ENCODE measurements at regions not wholly inside any gene's neighbourhood (a gene's known extent, or its start where the extent isn't known, plus 50 kb on each side); places are given as distances from the start of the nearest gene placed in this dataset.
"Not testable (repeated sequence)": the region's sequence is repeated elsewhere in the genome, so short reads cannot be mapped to it uniquely, and the experiment has no call there.

DNA sequence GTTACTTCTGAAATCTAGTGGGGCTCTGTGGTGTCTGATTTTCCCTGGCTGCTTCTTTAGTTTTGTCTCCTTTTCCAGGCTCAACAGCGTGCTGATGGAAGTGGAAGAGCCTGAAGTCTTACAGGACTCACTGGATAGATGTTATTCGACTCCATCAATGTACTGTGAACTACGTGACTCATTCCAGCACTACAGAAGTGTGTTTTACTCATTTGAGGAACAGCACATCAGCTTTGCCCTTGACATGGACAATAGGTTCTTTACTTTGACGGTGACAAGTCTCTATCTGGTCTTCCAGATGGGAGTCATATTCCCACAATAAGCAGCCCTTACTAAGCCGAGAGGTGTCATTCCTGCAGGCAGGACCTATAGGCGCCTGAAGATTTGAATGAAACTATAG is 51.1 kb downstream of the NBPF8 start:
- H3K27me3 ChIP-seq (replicated peaks; ENCODE audit: control insufficient read depth, insufficient read depth, low read length); H3K4me3 ChIP-seq (replicated peaks; ENCODE audit: low read depth, low read length); H3K36me3 ChIP-seq (ENCODE audit: control insufficient read depth, insufficient read depth, low read length); DNase-seq (ENCODE audit: extremely low read depth, insufficient read length): not testable (repeated sequence)

DNA sequence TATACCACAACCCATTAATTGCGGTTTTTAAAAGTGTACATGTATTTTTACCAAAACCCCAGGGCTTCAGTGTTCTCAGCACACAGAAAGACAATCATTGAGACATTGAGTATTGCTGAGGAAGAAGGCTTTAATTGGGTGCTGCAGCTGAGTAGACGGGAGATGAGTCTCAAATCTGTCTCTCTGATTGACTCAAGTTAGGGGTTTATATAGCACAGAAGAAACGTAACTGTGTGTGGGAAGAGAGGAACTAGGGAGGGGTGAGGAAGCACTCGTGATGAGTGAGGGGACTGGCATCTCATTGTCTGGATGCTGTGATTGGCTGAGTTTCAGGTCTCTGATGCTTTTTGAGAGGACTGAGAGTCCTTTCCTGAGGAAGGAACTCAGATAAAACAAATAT is 62.8 kb downstream of the NBPF8 start:
- not testable (repeated sequence) for H3K27me3 ChIP-seq (replicated peaks; ENCODE audit: control insufficient read depth, insufficient read depth, low read length); DNase-seq (ENCODE audit: extremely low read depth, insufficient read length); H3K36me3 ChIP-seq (ENCODE audit: control insufficient read depth, insufficient read depth, low read length); H3K4me3 ChIP-seq (replicated peaks; ENCODE audit: low read depth, low read length)

DNA sequence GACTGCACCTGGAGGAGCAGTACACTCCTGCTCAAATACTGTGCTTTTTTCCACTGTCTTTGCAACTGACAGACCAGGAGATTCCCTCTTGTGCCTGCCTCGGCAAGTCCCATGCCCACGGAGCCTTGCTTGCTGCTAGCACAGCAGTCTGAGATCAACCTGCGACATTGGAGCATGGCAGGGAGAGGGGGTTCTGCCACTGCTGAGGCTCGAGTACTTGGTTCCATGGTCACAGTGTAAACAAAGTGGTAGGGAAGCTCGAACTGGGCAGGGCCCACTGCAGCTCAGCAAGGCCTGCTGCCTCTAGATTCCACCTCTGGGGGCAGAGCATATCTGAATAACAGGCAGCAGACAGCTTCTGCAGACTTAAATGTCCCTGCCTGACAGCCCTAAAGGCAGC is 63.6 kb downstream of the NBPF8 start:
- not testable (repeated sequence) for H3K36me3 ChIP-seq (ENCODE audit: control insufficient read depth, insufficient read depth, low read length); DNase-seq (ENCODE audit: extremely low read depth, insufficient read length); H3K27me3 ChIP-seq (replicated peaks; ENCODE audit: control insufficient read depth, insufficient read depth, low read length); H3K4me3 ChIP-seq (replicated peaks; ENCODE audit: low read depth, low read length)

DNA sequence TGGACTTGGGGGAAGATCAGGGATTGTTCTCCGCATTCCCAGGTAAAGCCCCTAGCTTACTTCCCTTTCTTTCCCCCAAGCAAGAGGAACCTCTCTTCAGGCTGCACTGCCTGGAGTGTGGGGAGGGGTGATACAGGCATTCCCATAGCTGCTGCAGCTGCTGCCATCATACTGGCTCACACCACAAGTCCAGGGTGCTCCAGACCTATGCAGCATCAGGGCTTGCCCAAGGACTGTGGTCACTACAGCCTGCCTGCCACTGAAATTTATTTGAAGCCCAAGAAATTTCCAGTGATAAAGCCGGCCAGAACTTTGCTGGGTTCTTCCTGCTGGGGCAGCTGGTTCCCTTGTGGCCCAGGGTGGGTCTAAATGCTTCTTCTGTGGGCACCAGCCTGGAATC is 72.7 kb downstream of the NBPF8 start:
- H3K36me3 ChIP-seq (ENCODE audit: control insufficient read depth, insufficient read depth, low read length); H3K4me3 ChIP-seq (replicated peaks; ENCODE audit: low read depth, low read length); H3K27me3 ChIP-seq (replicated peaks; ENCODE audit: control insufficient read depth, insufficient read depth, low read length); DNase-seq (ENCODE audit: extremely low read depth, insufficient read length): not testable (repeated sequence)

DNA sequence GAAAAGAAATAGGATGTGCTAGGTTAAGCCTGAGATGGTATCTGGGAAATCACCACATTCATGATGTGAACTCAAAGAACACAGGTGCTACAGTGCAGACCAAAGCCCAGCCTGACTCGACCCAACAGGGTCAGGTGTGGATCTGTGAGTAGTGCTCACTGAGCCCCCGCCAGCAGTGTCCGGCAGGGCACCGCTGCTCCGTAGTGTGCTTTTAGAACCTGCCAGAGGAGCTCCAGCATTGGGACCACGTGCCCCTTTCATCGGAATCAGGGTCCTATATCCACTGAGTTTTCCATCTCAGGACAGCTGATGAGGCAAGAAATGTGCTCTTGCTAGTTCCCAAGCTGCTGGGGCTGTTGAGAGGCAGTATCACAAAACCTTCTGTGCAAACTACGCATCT is 74.4 kb downstream of the NBPF8 start:
- H3K27me3 ChIP-seq (replicated peaks; ENCODE audit: control insufficient read depth, insufficient read depth, low read length); DNase-seq (ENCODE audit: extremely low read depth, insufficient read length); H3K36me3 ChIP-seq (ENCODE audit: control insufficient read depth, insufficient read depth, low read length); H3K4me3 ChIP-seq (replicated peaks; ENCODE audit: low read depth, low read length): not testable (repeated sequence)

DNA sequence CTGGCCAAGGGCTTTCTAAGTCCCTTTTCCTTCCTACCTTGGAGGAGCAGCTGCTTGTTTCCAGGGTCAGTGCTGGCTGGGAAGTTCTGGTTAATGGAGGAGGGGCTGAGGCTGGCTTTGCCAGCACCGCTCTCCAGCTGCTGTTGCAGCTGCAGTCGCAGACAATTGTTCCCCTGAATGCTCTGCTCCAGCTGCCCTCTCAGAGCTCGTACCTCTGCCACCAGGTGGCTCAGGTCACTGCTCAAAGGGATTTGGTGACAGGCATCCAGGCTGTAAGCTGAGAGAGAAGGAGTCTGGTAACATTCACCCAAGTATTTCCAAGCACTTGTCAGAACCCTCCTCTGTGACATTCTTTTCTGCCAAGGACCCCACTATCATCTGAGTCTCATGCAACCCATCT is 82.3 kb downstream of the NBPF8 start:
- H3K27me3 ChIP-seq (replicated peaks; ENCODE audit: control insufficient read depth, insufficient read depth, low read length); DNase-seq (ENCODE audit: extremely low read depth, insufficient read length); H3K4me3 ChIP-seq (replicated peaks; ENCODE audit: low read depth, low read length); H3K36me3 ChIP-seq (ENCODE audit: control insufficient read depth, insufficient read depth, low read length): not testable (repeated sequence)

DNA sequence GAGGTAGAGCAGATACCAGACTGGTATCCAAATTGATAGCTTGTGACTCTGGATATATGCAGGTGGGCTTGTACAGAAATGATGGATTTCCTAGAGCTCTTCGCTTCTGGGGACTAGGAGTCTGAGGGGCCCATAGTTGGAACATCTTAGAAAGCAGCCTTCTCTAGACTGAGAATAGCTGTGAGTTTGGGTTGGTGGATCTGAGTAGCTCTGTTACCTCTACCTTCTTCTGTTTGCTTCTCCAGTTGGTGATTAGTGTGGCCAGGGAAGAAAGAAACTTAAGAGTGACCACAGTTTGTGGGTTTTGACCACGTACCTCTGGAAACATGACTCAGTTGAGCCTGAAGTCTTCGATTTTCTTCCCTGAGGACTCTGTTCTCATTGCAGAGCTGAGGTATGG is 88.4 kb downstream of the NBPF8 start:
- not testable (repeated sequence) for H3K27me3 ChIP-seq (replicated peaks; ENCODE audit: control insufficient read depth, insufficient read depth, low read length); H3K4me3 ChIP-seq (replicated peaks; ENCODE audit: low read depth, low read length); DNase-seq (ENCODE audit: extremely low read depth, insufficient read length); H3K36me3 ChIP-seq (ENCODE audit: control insufficient read depth, insufficient read depth, low read length)

DNA sequence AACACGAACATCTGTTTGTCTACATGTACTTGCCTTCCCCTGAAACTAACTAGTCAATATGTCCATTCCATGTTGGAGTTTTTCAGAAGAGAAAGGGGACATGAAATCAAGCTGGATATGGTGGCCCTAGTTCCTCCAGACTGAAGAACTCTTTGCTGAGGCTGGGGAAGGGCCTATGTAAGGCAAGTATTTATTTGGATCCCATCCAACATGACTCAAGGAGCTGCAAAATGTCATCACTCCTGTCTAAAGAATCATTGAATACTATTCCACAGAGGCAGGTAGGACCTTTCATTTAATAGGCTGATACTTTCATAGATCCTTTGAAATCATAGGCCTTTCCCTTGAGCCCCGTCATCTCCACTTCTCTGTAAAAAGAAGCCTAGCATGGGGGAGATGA is 91.5 kb downstream of the NBPF8 start:
- not testable (repeated sequence) for H3K27me3 ChIP-seq (replicated peaks; ENCODE audit: control insufficient read depth, insufficient read depth, low read length); H3K4me3 ChIP-seq (replicated peaks; ENCODE audit: low read depth, low read length); DNase-seq (ENCODE audit: extremely low read depth, insufficient read length); H3K36me3 ChIP-seq (ENCODE audit: control insufficient read depth, insufficient read depth, low read length)

DNA sequence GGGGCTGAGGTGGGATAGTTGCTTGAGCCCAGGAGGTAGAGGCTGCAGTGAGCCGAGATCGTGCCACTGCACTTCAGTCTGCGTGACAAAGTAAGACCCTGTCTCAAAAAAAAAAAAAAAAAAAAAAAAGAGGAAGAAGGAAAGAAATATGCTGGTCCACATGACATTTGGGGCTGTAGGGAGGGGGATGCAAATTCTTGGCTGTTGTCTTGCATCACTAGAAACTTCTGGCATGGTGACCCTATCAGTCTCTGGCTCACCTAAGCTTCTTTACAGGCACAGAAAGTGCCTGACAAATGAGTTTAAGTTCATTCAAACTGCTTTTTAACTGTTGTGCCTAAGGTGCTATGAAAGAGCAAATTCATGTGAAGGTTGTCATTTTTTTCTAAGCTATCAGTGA is 93.5 kb downstream of the NBPF8 start:
- not testable (repeated sequence) for H3K27me3 ChIP-seq (replicated peaks; ENCODE audit: control insufficient read depth, insufficient read depth, low read length); DNase-seq (ENCODE audit: extremely low read depth, insufficient read length); H3K4me3 ChIP-seq (replicated peaks; ENCODE audit: low read depth, low read length); H3K36me3 ChIP-seq (ENCODE audit: control insufficient read depth, insufficient read depth, low read length)

DNA sequence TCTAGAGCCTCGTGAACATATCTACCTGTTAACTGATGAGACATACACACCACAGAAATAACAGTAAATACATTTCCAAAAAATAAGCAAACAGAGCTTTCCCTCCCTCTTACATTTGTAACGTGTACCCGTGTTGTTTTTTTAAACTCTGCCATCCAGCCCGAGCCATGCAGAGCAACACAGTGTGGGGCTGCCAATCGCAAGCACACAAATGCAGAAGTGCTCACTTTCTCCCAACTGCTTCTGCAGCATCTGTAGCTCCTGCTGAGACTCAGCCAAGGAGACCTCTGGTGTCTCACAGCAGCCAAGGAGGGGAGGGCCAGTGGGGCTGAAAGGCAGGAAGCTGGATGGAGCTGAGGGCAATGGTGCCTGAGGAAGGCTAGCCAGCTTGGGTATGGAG is 94.4 kb downstream of the NBPF8 start:
- not testable (repeated sequence) for H3K36me3 ChIP-seq (ENCODE audit: control insufficient read depth, insufficient read depth, low read length); DNase-seq (ENCODE audit: extremely low read depth, insufficient read length); H3K27me3 ChIP-seq (replicated peaks; ENCODE audit: control insufficient read depth, insufficient read depth, low read length); H3K4me3 ChIP-seq (replicated peaks; ENCODE audit: low read depth, low read length)

DNA sequence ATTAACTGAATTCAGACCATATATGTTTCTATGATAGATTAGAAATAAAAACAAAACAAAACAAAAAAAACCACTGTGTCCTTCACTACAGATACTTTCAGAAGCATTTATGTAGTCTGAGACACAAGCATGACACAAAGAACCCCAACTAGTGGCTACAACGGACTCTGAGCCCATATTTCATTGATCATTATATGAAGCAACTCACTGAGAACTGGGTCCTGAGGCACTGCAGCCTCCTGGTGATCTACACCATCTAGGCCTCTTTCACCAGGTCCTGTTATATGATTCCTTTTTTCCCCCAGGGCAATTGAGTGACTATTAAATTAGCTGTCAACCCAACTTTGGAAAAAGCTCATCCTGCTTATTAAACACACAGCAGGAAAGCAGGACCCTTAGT is 98.3 kb downstream of the NBPF8 start:
- H3K36me3 ChIP-seq (ENCODE audit: control insufficient read depth, insufficient read depth, low read length); DNase-seq (ENCODE audit: extremely low read depth, insufficient read length); H3K4me3 ChIP-seq (replicated peaks; ENCODE audit: low read depth, low read length); H3K27me3 ChIP-seq (replicated peaks; ENCODE audit: control insufficient read depth, insufficient read depth, low read length): not testable (repeated sequence)

DNA sequence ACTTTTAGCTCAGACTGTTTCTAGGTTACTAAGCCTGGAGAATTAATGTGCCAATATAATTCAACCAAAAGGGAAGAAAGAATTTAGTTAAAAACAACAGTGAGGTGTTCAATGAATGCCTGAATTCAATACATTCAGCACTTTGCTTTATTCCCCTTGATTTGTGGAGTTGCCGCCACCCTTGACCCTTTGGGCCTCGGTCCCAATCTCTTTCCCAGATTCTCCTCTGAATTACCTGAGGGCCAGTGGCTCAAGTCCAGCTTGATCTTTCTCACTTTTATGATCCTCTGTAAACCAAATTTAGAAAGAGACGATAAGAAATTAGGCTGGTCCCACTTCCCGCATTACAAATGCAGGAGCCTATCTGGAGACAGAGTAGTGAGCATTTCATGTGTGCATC is 98.7 kb downstream of the NBPF8 start:
- not testable (repeated sequence) for H3K4me3 ChIP-seq (replicated peaks; ENCODE audit: low read depth, low read length); H3K27me3 ChIP-seq (replicated peaks; ENCODE audit: control insufficient read depth, insufficient read depth, low read length); DNase-seq (ENCODE audit: extremely low read depth, insufficient read length); H3K36me3 ChIP-seq (ENCODE audit: control insufficient read depth, insufficient read depth, low read length)

DNA sequence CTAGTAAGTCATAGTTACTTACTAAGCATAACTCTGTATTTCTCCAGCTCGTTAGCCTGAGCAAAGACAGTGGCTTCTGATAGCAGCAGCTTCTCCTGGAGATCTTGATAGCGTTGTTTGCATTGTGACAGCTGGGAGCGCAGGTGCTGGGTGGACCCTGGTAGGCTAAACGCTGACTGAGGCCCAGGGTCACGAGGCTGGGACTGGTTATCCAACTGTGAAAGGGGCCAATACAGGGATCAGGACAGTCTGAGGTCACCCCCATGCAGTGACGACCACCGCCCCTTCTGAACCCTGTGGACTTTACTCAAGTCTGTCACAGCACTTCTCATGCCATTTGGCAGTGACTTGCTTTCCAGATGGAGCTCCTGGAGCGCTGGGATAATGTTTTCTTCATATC is 104.4 kb downstream of the NBPF8 start:
- DNase-seq (ENCODE audit: extremely low read depth, insufficient read length); H3K27me3 ChIP-seq (replicated peaks; ENCODE audit: control insufficient read depth, insufficient read depth, low read length); H3K36me3 ChIP-seq (ENCODE audit: control insufficient read depth, insufficient read depth, low read length); H3K4me3 ChIP-seq (replicated peaks; ENCODE audit: low read depth, low read length): not testable (repeated sequence)

DNA sequence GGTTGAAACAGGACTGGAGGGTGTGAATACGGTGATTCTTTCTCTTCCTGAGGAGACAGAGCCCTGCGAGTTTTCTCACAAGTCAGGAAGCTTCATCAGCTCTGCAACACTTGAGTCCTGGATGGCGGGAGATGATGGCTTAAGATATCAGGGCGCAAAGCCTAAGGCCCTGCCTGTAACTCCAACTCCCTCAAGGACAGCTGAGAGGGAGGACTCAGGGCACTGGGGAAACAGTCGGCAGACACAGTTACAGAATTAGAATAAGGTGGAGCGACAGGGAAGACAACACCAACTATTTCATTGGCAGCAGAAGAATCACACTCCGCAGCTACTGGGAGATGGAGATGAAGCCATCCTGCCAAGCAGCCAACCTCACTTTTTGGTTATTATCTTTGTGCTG is 109.6 kb downstream of the NBPF8 start:
- DNase-seq (ENCODE audit: extremely low read depth, insufficient read length); H3K4me3 ChIP-seq (replicated peaks; ENCODE audit: low read depth, low read length); H3K36me3 ChIP-seq (ENCODE audit: control insufficient read depth, insufficient read depth, low read length); H3K27me3 ChIP-seq (replicated peaks; ENCODE audit: control insufficient read depth, insufficient read depth, low read length): not testable (repeated sequence)

DNA sequence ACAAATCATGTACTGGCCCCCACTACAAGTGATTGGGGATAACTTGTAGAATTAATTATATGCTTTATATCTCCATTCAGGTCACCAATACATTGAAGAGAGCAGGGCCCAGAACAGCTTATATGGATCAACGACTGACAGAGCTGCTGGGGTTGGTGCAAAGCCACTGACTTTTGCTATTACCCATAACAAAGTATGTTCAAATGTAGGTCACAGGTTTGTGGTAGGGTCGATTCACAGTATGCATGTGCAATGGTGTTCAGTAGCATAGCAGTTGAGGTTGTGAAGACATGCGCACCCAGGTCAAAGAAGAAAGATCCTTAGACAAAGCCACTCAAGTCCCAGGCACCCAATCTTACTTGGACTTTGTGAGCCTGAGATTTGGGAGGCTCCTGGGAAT is 110.6 kb downstream of the NBPF8 start:
- H3K36me3 ChIP-seq (ENCODE audit: control insufficient read depth, insufficient read depth, low read length); DNase-seq (ENCODE audit: extremely low read depth, insufficient read length): not testable (repeated sequence)

More for the DNA sequence above, 110.6 kb downstream of the NBPF8 start:
- H3K4me3 ChIP-seq (replicated peaks; ENCODE audit: low read depth, low read length); H3K27me3 ChIP-seq (replicated peaks; ENCODE audit: control insufficient read depth, insufficient read depth, low read length): not testable (repeated sequence)

Data from GM06990 (cell line).